ENCODE measurements at regions not wholly inside any gene's neighbourhood (a gene's known extent, or its start where the extent isn't known, plus 50 kb on each side); places are given as distances from the start of the nearest gene placed in this dataset.

DNA sequence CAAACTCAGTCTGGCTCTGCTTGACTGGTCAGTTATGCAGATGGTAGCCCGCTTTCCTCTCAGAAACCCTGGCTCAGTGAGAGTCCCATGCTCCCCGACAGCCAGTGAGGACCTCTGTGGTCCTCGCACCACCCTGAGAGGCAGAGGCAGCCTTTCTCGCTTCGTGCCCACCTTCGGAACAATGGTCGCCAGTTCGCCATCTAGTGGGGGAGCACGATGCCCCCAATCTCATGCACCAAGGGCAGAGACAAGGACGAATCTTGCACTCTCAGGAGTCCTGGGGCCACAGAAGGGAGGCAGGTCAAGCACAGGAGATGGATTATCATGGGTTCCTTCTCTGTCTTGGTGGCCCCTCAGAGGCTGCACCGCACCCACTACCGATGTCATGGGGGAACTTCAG lies 75.2 kb downstream of the RHCG start:
- DNase-seq: no peak

DNA sequence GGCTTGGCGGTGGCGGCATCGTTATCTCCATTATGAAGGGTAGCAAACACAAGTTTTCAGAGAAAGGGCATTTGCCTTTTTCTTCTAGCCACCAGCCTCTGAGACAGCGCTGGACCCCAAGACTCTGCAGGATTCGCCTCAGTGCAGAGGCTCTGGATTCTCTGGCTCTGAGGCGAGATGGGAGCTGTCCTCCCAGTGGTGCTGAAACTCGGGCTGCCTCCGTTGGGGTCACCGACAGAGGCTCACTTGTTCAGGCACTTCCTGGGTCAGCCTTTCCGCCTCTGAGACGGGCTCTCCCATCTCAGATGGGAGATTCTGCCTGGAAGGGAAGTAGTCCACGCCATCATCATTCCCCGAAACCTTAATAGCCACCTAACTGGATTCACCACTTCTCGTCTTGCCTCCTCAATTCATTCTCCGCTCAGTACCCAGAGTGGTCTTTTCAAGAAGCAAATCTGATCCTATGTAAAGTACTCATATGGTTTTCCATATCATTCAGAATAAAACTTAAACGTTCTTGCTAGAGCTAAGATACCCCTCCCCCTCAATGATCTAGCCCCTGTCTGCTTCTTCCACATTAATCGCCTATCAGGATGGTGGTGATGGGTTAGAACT lies 76.9 kb downstream of the RHCG start:
- no peak for DNase-seq

DNA sequence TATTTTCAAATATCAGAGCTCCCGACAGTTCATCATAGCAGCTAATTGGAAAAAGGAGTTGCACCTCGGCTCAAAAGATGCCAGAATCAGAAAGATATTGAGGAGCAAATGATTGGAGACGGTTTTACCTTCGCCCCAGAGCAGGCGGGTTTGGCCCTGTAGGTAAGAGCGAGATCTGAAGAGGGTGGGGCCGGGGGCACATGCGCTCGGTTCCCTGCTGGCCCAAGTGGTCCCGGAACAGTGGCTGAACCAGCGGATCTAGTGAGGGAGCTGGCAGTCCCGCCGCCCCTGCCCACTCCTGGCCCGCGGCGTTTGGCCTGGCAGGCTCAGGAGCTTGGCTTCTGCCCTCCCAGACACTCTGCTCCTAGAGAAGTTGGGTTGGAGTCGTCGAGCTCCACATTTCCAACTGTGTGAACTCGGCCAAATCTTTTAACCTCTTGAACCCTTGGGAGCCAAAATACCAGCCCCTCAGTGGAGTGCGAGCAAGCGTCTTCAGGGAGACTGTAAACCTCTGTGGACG lies 79.1 kb downstream of the RHCG start:
- no peak for DNase-seq

DNA sequence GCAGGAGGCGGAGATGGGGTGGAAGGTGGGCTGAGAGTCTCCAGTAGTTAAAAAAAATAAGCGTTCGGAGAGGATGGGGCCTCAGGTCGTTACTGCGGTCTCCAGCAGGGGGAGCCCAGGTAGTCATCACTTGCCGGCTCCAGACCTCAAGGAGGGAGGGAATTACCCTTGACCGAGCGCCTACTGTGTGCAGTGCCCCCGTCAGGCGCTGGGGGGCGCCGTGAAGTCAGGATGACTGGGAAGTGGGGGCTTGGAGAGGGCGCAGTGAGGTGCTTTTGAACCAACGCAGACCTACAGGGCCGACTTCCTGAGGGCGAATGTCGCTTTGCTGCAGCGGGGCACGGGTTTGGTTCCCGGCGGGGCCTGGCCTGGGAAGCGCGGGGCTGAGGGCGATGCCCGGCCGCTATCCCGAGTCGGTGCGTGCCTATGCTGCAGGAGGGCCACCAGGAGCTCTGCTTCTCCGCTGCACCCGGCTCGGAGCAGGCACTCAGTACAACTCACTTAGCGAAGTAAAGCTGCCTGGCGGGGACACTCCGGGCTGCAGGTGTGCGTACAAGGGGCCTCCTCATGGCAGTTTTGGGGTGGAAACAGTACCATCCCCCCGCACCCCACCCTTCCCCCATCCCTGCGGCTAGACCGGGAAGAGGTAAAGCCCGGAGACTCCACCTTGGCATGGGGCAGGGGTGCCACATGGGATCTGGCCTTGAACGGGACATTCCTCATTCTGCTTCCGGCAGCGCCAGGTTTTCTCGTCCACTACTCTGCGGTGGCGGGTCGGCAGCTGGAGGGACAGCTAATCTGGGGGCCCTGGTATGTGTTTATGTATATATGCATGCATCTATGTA lies 79.8 kb downstream of the RHCG start:
- peak; percentile 70 for DNase-seq

DNA sequence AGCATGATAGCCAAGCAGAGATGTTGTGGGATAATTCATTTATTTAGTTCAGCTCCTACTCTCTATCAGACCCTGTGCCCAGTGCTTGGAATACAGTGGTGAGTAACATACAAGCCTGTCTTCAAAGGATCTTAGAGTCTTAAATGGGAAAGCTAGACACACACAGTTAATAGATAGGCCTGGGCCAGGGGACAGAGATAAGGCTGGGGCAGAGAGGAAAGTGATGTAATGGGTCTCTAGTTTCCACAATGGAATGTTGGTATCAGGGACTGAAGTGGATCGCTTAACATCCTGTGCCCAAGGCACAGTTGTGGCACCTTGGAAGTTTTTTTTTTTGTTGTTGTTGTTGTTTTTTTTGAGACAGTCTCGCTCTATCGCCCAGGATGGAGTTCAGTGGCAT lies 79.9 kb upstream of the POLG start:
- no peak for DNase-seq

DNA sequence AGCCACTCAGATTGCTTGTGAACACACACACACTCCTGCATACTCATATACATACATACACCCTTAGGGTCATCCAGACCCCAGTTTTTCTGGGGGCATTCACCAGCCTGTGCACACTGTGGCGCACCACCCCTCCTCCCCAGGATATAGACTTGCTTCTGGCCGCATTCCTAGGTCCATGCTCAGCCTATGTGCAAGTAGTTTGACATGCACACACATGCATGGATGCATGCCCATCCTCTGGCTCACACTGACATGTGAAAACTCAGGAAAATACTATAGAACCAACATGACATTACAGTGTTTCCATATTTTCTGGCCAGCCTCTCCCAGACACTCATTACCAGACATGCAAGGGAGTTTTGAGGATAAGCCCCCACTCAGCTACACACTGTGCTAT lies 79.3 kb upstream of the POLG start:
- no peak for DNase-seq

DNA sequence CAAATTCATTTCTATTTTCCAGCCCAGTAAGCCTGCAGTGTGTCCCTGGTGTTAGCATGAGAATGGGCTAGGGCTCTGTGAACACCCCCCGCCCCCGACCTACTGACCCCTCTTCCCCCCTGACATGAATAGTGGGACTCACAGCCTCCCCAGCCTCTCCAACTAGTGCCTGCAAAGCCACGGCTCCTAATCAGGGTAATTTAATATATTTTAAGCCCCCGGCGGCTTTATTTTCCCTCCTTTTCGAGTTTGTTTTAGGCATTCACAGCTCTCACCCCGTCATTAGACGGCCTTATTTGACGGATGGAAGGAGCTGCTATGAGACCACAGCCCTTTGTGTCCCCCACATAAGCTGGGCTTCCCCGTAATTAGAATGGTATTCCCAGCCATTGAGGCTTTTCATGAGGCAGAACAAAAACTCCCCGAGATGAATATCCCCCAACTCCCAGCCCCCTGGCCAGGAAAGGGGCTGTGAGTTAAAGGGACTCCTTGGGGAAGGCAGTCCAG lies 78.3 kb upstream of the POLG start:
- DNase-seq: no peak

DNA sequence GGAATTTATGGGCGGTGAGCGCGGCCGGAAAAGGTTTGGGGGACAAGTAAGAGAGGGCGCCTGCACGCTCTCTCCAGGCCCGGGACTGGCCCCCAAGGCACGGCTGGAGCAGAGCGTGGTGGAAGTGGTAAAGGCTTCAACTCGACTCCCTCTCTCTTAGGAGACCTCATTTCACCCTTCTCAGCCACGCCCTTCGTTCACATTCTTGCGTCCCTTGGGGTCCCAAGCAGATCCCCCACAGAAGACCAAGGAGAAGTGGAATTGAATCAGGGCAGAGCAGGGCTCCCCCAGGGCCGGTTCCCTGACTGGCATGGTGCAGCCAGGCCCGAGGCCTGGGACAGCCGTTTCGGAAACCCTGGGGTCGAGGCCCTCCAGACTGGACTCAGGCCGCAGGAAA lies 75.4 kb upstream of the POLG start:
- no peak for DNase-seq

DNA sequence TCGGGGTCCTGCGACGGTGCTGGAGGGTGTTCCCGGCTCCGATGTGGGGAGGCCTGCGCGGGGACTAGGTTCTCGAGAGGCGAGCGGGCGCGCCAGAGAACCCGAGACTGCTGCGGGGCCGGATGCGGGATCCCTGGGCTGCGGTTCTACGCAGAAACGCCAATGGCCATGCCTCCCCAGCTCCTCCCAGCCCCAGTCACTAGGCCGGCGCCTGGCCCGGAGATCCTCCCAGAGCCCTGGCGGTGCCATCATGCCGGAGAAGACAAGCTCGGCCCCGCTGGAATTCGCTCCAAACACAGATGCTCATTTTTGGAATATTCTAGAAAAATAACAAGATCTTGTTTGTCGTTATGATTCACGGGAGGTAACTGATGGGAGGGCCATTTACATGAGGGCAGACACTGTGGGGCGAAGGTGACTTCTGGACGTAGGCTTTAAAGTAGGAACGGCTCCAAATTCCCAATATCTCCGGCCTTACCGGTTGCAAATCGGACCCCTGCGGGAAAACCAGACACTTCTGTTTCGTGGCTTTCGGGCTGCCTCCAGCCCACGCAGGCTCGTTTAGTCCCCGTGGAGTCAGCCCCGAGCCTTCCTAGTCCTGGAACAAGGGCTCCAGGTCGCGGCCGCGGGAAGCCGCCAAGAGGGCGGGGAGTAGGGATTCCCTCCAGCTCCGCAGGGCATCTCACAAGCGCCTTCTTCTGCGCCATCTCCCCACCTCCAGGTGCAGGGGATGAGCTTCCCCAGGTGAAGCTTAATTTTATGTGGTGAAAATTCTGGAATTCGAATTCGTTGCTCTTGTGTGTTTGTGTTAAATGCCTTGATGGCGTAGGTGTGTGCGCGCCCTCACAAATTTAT lies 74.8 kb upstream of the POLG start:
- DNase-seq: no peak

DNA sequence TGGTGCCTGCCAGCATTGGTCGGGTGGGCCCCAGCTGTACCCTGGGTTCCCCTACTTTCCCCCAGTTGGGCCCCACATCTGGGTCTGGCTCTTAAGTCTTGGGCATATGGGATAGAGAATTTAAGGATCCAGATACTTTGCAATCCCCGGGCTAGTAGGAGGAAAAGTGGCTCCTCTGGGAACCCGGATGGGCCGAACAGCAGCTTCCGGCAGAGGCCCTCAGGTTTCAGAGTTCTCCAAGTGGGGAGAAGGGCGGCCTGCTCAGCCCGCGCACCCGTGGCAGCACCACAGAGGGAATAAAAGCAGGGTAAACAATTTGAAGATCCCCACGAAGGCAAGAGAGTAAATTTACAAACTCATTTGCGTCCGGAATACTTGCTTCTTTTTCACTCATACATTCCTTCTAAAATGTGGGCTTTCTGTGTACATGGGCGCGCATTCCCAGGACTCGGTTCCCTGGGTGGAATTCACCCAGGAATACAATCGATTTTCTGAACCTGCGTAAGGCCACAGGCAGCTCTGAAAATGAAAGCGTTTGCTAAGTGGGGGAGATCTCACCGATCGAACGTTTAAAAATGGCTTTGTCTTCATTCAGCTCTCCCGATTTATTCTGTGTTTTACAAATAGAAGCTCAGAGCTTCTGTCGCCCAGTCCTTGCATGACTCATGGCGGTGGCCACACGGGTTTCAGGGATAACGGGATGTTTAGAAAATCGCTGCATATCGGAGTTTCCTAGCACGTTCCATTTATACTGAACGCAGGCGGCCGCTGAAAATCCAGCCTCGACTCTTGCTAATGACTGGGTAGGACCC lies 74.0 kb upstream of the POLG start:
- no peak for DNase-seq

DNA sequence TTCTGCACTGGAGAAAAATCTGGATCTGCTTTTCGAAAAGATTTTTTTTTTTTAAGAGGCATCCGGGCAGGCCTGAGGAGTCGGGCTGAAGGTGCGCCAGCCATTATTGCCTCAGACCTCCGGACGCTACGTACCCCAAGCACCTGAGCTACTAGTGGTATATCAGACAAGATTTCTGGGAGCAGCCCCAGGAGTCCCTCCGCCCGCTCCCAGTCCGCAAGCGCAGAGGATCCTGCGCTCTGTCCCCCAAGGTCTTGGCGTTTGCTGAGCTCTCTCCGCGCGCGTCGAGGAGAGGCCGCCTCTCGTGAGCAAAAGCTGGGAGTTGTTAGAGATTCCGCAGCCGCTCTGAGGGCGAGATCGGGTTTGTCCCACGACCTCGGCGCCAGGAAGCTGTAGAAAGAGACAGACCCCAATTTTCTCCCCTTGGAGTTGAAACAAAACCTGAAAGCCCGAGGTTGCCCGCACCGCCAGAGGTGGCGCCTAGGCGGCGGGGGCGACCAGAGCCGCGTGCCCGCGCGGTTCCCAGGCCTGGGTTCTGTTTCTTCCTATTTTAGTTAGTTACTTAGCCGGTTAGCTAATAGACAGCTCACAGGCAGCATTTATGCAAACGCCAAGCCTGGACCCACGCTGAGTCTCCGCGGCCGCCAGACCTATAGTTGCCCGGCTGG lies 72.5 kb upstream of the POLG start:
- no peak for DNase-seq

DNA sequence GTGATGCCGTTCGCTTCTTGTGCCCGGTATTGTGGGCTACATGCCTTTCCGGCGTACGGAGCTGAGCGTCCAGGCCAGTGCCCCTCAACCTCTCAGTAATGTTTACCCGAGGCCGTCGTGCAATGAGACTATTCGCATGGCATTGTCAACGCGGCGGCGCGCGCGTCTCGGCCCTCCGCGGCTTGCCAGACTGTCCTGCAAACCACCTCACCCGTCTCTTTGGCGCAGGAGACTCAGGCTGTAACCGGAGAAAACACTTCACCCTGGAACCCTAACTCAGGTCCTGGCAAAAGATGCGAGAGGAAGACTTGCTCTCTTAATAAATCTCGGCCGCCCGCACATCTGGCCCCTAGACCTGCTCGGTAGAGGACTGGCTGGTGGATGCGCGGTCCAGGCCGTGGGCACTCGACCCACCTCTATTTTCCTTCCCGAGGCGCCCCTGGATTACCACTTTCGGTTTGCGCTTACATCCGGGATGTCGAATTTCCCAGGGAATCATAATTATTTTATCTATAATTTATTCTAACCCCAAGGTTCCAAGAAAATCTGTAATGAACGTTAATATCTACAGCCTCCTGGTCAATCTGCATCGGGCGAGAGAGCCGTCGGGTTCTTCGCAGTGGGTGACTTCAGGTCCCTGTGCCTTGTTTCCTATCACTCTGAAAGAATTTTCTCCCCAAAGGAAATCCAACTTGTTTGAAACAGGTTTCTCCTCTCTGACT lies 71.8 kb upstream of the POLG start:
- no peak for DNase-seq

DNA sequence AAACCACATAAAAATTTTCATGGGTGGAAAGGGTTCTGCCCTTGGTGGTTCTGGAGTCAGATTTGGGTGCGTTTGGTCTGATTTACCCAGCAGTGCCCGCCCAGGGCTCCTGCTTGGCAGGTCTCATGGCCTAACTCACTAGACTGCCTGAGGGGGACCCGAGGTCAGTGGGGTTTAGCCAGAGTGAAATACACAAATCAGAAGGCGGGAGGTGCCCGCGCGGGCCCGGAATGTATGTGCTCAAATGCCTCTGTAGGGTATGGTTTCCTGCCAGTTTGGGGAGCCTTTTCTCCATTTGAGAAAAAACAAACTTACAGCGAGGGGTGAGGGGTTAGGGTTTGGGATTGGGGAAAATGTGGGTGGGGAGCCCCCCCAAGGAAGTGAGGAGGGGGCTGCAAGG lies 70.9 kb upstream of the POLG start:
- no peak for DNase-seq

DNA sequence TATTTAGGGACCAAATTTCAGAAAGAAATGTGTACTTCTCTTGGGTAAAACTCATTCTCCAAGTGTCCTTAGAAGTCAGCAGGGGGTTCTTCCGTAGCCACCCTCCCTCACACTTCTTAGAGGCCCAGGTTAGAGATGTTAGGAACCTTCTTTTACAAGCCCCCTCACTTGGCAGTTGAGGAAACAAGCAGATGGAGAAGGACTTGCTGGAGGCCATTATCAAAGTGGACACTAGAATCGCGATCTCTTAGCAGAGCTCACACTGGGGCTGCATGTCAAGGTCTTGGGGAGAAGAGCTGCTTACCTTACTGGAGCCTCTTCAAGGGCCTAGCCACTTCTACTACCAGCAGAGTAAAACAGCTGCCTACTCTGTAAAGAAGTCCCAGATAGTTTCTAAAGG lies 69.4 kb upstream of the POLG start:
- DNase-seq: no peak

DNA sequence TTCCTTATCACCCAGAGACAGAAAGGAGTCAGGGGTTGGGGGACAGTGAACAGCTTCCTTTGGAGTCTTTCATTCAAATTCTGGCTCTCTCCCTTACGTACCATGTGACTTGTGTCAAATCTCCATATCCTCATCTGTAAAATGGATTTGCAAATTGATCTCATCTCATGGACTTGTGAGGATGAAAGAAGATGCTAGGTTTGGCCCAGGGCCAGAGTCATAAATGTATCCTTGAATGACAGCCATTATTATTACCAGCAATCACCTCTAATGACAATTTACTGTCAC lies 67.8 kb upstream of the POLG start:
- DNase-seq: no peak

DNA sequence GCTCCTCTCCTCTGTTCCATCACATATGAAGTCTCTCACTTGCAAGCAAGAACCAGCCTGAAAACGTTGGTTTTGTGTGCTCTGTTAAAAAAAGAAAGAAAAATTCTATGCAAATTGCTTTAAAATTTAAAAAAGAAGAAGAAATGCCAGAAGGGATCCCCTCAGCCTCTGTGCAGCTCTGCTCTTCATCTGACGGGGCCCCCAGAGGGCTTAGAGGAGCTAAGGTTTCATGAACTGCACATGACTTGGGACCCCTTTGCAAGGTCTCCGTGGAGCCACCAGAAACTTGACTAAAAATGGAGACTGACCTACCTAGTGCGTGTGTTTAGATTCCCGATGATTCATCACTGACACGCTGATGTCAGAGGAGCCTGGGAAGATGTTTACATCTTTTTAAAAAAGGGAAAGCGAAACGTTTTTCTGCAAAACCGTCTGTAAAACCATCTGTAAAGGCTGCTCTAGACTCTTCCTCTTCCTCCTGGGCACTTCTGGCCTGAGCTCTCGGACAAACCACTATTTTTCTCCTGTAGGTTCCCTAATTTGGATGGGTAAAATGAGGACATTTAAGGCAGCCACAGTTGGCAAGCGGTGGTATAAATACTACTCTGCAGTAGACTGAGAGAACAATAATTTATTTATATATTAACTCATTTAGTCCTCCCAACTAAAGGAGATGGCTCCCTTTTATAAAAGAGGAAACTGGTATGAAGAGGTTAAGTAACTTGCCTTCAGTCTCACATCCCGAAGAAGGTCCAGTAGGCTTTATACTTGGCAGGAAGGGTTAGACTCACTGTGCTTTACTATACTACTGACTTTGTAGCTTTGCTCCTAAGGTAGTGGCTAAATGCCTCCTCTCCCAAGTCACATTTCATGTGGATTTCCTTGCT lies 67.2 kb upstream of the POLG start:
- DNase-seq: peak; percentile 58

DNA sequence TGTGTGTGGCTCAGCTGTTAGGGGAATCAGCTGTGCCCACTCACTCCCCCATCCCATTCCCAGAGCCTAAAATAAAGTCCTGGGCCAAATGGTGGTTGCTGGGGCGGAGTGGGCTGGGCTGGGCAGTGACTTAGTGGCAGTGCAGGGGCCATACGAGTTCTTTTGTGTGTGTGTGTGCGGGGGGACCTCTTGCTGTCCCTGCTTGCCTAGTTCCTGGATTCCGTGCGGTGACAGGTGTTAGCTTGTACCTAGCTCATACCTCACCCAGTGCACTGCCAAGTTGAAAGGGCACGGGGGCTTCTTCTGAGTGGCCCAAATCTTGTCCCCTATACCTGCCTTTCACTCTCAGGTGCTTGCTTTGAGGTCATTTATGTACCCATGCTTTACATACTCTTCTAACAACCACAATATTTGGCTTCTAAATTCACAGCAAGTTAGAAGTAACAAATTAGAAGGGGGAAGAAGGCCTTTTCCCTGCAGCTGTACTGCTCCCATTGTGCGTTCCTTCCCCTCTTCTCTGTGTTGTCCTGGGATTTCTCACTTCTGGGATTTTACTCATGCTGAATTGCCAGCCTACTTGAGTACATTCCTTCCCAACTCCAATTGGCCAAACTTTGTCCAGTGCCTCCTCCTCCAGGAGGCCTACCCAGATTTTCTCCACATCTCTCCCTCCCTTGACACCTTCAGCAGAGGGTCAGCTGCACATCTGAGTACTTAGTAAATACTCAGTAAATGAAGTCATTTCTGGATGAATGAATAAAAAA lies 66.3 kb upstream of the POLG start:
- DNase-seq: no peak

DNA sequence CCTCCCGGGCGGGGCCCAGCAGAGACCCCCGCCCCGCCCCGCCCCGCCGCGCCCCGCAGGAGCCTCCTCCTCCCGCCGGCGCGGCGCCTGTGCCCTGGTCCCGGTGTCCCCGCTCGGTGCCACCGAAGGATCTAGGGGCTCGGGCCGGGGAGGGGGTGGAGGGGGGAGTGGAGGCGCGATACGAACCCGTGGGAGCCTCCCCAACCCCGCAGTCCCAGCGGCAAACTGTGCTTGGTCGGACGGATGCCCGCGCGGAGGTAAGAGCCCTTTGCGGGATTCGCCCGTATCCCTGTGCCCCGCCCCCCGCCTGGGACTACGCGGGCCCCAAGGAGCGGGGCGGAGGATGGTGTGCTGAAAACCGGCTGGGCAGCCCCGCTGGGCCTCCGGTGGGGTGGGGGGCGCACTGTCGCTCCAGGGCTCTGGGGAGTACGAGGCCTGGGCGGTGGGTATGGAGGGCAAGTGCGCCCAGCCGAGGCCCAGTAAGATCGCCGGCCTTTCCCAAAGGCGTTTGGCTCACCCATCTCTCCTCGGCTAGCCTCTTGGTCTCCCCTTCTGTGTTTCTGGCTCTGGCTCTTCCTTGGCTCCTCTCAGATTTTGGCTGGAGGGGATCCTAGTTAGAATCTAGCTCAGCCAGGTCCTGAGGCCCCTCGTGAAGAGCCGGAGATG lies 65.6 kb upstream of the POLG start:
- DNase-seq: no peak

All from HCEC 1CT (cell line).